PC-3 (cell line): ENCODE measurements at regions not wholly inside any gene's neighbourhood (a gene's known extent, or its start where the extent isn't known, plus 50 kb on each side); places are given as distances from the start of the nearest gene placed in this dataset.
A peak's percentile ranks its signal among the peaks of the same experiment; 100 is the strongest.

Experiments used
- ATAC-seq: fragments of 200-7000 bp; cut with Tn5 transposase; 2 replicates; pipeline ENCODE4 v1.9.1; 2020; ENCODE audit warnings: mild to moderate bottlenecking, moderate library complexity
- BruUV-seq: library from RNA; stranded (reverse); fragments of 400-500 nt; replicated peaks from 2 replicates; lab custom pipeline; 2021; lab: Mats Ljungman, UMichigan
- CTCF ChIA-PET: fragments of 300-600 bp; sonication (Branson Sonifier 250); formaldehyde crosslinking; loops from one replicate; lab custom pipeline; 2022; ENCODE audit warnings: antibody characterized with exemption; lab: Charles Lee
- POLR2A ChIA-PET: fragments of 300-600 bp; sonication (Branson Sonifier 250); formaldehyde crosslinking; loops from one replicate; lab custom pipeline; 2022; ENCODE audit warnings: antibody characterized with exemption; ENCODE audit not compliant: unreplicated experiment; lab: Charles Lee
- DNase-seq: peaks from one replicate; pipeline ENCODE4 v3.0.0-alpha.2; 2015
- H2AFZ ChIP-seq: fragments of 300-600 bp; sonication (generic); 2 replicates; pipeline ENCODE4 v1.6.0; 2016; ENCODE audit warnings: antibody characterized with exemption, low read length
- H3F3A ChIP-seq: fragments of 300-600 bp; sonication (generic); one replicate; pipeline ENCODE4 v1.6.0; 2017; ENCODE audit warnings: antibody characterized with exemption, low read length, control low read depth, mild to moderate bottlenecking; ENCODE audit not compliant: unreplicated experiment
- H3K27ac ChIP-seq: fragments of 300-600 bp; sonication (generic); 2 replicates; pipeline ENCODE4 v1.5.1; 2016; ENCODE audit warnings: mild to moderate bottlenecking, low read length
- H3K27me3 ChIP-seq: fragments of 300-600 bp; sonication (generic); 2 replicates; pipeline ENCODE4 v1.6.1; 2016; ENCODE audit warnings: low read length, mixed read lengths
- H3K36me3 ChIP-seq: fragments of 300-600 bp; sonication (generic); 2 replicates; pipeline ENCODE4 v1.6.1; 2016; ENCODE audit warnings: low read depth, mixed run types, low read length, mixed read lengths
- H3K4me1 ChIP-seq: fragments of 300-600 bp; sonication (generic); 2 replicates; pipeline ENCODE4 v1.5.1; 2016; ENCODE audit warnings: low read length; ENCODE audit not compliant: insufficient read depth
- H3K4me2 ChIP-seq: fragments of 300-600 bp; sonication (generic); 2 replicates; pipeline ENCODE4 v1.6.0; 2016; ENCODE audit warnings: low read length
- H3K4me3 ChIP-seq: fragments of 300-600 bp; sonication (generic); 2 replicates; pipeline ENCODE4 v1.5.1; 2016; ENCODE audit warnings: mild to moderate bottlenecking, low read length, mixed read lengths
- H3K79me2 ChIP-seq: fragments of 300-600 bp; sonication (generic); 2 replicates; pipeline ENCODE4 v1.6.1; 2017; ENCODE audit warnings: low read length, mixed read lengths
- H3K9ac ChIP-seq: fragments of 300-600 bp; sonication (generic); 2 replicates; pipeline ENCODE4 v1.6.0; 2016; ENCODE audit warnings: mild to moderate bottlenecking, low read length
- H3K9me2 ChIP-seq: fragments of 300-600 bp; sonication (generic); replicated peaks from 2 replicates; pipeline ENCODE4 v1.6.1; 2016; ENCODE audit warnings: mixed run types, low read length, mixed read lengths
- H3K9me3 ChIP-seq: fragments of 300-600 bp; sonication (generic); 2 replicates; pipeline ENCODE4 v1.6.1; 2016; ENCODE audit warnings: low read length, mixed read lengths
- H4K20me1 ChIP-seq: fragments of 300-600 bp; sonication (generic); 2 replicates; pipeline ENCODE4 v1.6.1; 2016; ENCODE audit warnings: low read length, mixed read lengths
- EZH2 ChIP-seq: fragments of 300-600 bp; sonication (generic); IDR thresholded peaks from one replicate; pipeline ENCODE4 v1.6.1; 2017; ENCODE audit warnings: antibody characterized with exemption, mild to moderate bottlenecking, low read length; ENCODE audit not compliant: unreplicated experiment
- EZH2phosphoT487 ChIP-seq: fragments of 300-600 bp; sonication (generic); IDR thresholded peaks from 2 replicates; pipeline ENCODE4 v1.6.1; 2018; ENCODE audit warnings: mild to moderate bottlenecking, antibody characterized with exemption, low read length, borderline replicate concordance
- intact Hi-C: fragments of 100-400 bp; cut with micrococcal nuclease; formaldehyde crosslinking; loops from 2 replicates; pipeline ENCODE4 v1.9.0; 2023
- TF ChIP-seq, protein P1 (sequence below): fragments of 300-600 bp; sonication (generic); conservative IDR thresholded peaks from 2 replicates; pipeline ENCODE4 v1.5.1; 2017; ENCODE audit warnings: antibody characterized with exemption, low read depth, mild to moderate bottlenecking, low read length

DNA sequence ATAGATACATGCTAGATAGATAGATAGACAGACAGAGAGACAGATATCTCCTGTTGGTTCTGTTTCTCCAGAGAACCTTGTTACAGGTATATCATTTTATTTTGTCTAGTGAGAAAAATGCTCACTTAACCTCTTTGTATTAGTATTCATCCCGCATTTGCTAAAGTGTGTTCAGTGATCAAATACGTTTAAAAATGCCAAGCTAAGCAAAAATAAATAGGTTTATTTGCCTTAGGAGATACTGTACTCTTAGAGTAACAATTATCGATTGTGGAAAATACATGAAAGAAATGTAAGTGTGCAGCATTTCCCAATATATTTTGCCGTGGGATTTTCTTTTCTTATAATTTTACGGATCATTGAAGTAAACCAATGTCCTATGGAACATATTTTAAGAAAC is 262.9 kb upstream of the CXorf51A start:
- H3K9me3 ChIP-seq = no peaks in the 10 kb centered on the region; the same call in 1 of the 2 replicates
- no peaks in the 10 kb centered on the region for H3K79me2 ChIP-seq
- no peak for TF ChIP-seq EZH2phosphoT487
- TF ChIP-seq, protein P1, sequence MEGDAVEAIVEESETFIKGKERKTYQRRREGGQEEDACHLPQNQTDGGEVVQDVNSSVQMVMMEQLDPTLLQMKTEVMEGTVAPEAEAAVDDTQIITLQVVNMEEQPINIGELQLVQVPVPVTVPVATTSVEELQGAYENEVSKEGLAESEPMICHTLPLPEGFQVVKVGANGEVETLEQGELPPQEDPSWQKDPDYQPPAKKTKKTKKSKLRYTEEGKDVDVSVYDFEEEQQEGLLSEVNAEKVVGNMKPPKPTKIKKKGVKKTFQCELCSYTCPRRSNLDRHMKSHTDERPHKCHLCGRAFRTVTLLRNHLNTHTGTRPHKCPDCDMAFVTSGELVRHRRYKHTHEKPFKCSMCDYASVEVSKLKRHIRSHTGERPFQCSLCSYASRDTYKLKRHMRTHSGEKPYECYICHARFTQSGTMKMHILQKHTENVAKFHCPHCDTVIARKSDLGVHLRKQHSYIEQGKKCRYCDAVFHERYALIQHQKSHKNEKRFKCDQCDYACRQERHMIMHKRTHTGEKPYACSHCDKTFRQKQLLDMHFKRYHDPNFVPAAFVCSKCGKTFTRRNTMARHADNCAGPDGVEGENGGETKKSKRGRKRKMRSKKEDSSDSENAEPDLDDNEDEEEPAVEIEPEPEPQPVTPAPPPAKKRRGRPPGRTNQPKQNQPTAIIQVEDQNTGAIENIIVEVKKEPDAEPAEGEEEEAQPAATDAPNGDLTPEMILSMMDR = no peak
- no peak for TF ChIP-seq EZH2
- H3K4me2 ChIP-seq = no peak overlapping the region
- no peak overlapping the region for H3K9ac ChIP-seq
- ChIA-PET POLR2A (no interaction called here), CTCF (no interaction called here)
- H3K4me3 ChIP-seq = no peak overlapping the region
- no peaks in the 10 kb centered on the region for H3K4me1 ChIP-seq
- no peaks in the 10 kb centered on the region for H3F3A ChIP-seq
- intact Hi-C loops = no loop called here
- no peak overlapping the region for H2AFZ ChIP-seq
- H4K20me1 ChIP-seq = no peaks in the 10 kb centered on the region
- no peaks in the 10 kb centered on the region for H3K9me2 ChIP-seq
- no peak overlapping the region for H3K27ac ChIP-seq
- no peaks in the 10 kb centered on the region for H3K27me3 ChIP-seq
- DNase-seq (no peak), ATAC-seq (no peak)
- no TSS peak for BruUV-seq
- no peaks in the 10 kb centered on the region for H3K36me3 ChIP-seq

DNA sequence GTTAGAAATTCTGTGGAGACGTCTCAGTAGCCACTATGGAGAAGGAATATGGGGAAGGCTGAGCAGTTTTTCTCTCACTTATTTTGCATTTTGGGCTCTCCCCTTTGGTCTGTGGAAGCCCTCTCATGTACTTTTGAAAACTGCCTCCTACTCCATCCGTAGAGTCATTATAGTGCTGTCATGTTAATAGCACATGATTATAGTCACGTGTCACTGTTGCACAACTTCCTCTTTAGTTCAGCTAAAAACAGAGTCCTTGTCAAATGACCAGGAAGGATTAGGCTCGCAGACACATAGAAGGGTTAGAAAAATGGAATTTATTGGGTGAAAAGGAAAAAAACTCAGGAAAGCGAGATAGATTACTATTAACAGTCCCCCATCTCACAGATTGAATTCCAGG is 258.2 kb upstream of the CXorf51A start:
- no peak overlapping the region for H2AFZ ChIP-seq
- POLR2A ChIA-PET = no interaction called here
- H3K4me3 ChIP-seq = no peak overlapping the region
- no peak overlapping the region for H3K9ac ChIP-seq
- H3K9me3 ChIP-seq = no peaks in the 10 kb centered on the region; the same call in 1 of the 2 replicates
- intact Hi-C loops = no loop called here
- H3K79me2 ChIP-seq = no peaks in the 10 kb centered on the region
- ATAC-seq (no peak), DNase-seq (no peak)
- H3K4me1 ChIP-seq = no peaks in the 10 kb centered on the region
- no peak overlapping the region for H3K27ac ChIP-seq
- CTCF ChIA-PET = no interaction called here
- no peaks in the 10 kb centered on the region for H3F3A ChIP-seq
- H3K4me2 ChIP-seq = no peak overlapping the region
- no peak for TF ChIP-seq EZH2
- TF ChIP-seq, protein P1 = no peak
- no peak for TF ChIP-seq EZH2phosphoT487
- no peaks in the 10 kb centered on the region for H3K27me3 ChIP-seq
- no TSS peak for BruUV-seq
- H3K9me2 ChIP-seq = no peaks in the 10 kb centered on the region
- H3K36me3 ChIP-seq = no peaks in the 10 kb centered on the region
- no peaks in the 10 kb centered on the region for H4K20me1 ChIP-seq

DNA sequence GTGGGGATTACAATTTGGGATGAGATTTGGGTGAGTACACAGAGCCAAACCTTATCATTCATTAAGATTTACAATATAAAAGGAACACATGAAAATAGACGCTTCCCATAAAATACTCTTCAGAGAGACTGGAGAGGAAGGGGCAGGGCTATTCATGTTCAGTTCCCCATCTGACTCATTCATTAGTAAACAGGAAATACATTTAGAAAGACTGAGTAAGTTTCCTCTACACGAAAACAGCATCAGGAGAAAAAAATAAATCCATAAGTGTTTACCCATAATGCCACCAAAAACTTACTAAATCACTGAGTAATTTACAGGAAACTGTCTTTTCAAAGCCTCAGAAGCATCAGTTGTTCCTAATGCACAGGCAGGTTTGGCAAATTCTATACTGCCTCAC is 255.4 kb upstream of the CXorf51A start:
- Histone ChIP-seq H3K27me3 (no peaks in the 10 kb centered on the region), H3K36me3 (no peaks in the 10 kb centered on the region), H3K9me2 (no peaks in the 10 kb centered on the region), H3K4me1 (no peaks in the 10 kb centered on the region), H3K9ac (no peak overlapping the region), H2AFZ (no peak overlapping the region), H3K4me2 (no peak overlapping the region), H3K79me2 (no peaks in the 10 kb centered on the region), H3K27ac (no peak overlapping the region), H3K9me3 (no peaks in the 10 kb centered on the region), H4K20me1 (no peaks in the 10 kb centered on the region), H3K4me3 (no peak overlapping the region), H3F3A (no peaks in the 10 kb centered on the region)
- no peak for ATAC-seq
- CTCF ChIA-PET = no interaction called here
- POLR2A ChIA-PET = no interaction called here
- intact Hi-C loops = no loop called here
- no TSS peak for BruUV-seq
- DNase-seq = peak; percentile 26
- TF ChIP-seq EZH2phosphoT487 (no peak), EZH2 (no peak)
- TF ChIP-seq, protein P1 = no peak
